ENCODE measurements at regions not wholly inside any gene's neighbourhood (a gene's known extent, or its start where the extent isn't known, plus 50 kb on each side); places are given as distances from the start of the nearest gene placed in this dataset.

DNA sequence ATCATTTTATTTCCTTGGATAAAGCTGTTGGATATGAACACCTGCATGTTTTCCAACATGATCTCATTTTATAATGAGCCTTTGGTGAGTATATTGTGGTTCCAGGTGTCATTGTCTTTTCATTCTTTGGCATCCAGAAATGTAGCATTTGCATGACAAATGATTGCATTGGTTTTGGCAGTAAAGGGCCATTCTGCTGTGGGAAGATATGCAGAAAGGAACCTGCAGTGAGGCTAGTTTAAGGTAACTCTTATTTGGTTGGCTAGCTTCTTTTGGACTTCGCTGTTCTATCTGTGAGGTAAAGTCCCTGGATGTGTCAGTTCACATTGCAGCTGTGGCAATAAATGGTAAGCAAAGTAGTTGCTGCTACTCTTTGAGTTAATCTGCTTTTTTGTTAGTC is 343.0 kb downstream of the AMY1C start:
- TF ChIP-seq, protein P1, sequence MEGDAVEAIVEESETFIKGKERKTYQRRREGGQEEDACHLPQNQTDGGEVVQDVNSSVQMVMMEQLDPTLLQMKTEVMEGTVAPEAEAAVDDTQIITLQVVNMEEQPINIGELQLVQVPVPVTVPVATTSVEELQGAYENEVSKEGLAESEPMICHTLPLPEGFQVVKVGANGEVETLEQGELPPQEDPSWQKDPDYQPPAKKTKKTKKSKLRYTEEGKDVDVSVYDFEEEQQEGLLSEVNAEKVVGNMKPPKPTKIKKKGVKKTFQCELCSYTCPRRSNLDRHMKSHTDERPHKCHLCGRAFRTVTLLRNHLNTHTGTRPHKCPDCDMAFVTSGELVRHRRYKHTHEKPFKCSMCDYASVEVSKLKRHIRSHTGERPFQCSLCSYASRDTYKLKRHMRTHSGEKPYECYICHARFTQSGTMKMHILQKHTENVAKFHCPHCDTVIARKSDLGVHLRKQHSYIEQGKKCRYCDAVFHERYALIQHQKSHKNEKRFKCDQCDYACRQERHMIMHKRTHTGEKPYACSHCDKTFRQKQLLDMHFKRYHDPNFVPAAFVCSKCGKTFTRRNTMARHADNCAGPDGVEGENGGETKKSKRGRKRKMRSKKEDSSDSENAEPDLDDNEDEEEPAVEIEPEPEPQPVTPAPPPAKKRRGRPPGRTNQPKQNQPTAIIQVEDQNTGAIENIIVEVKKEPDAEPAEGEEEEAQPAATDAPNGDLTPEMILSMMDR (IDR thresholded peaks at IDR 0.05), result no peak
- TF ChIP-seq TCF7L2 (IDR thresholded peaks at IDR 0.05; ENCODE audit: low read depth, low read length), result no peak
- TF ChIP-seq POLR2AphosphoS5 (IDR thresholded peaks at IDR 0.05; ENCODE audit: low read depth, low read length), result no peak

Measured in Panc1 (cell line).